HEK293 (cell line): ENCODE measurements at regions not wholly inside any gene's neighbourhood (a gene's known extent, or its start where the extent isn't known, plus 50 kb on each side); places are given as distances from the start of the nearest gene placed in this dataset.

Source experiments
- CTCF ChIP-seq: fragments of 450-650 bp; formaldehyde crosslinking; IDR thresholded peaks from 2 replicates; pipeline ENCODE4 v1.5.1; 2016; ENCODE audit warnings: missing biosample characterization, missing genetic modification characterization
- HIC1 ChIP-seq: fragments of 450-650 bp; formaldehyde crosslinking; IDR thresholded peaks from 2 replicates; pipeline ENCODE4 v1.5.1; 2016; ENCODE audit warnings: missing biosample characterization, missing genetic modification characterization
- MYNN ChIP-seq: fragments of 450-650 bp; formaldehyde crosslinking; IDR thresholded peaks from 2 replicates; pipeline ENCODE4 v1.5.1; 2016; ENCODE audit warnings: missing biosample characterization, missing genetic modification characterization, borderline replicate concordance
- PATZ1 ChIP-seq: fragments of 450-650 bp; formaldehyde crosslinking; IDR thresholded peaks from 2 replicates; pipeline ENCODE4 v1.5.1; 2016; ENCODE audit warnings: missing biosample characterization, missing genetic modification characterization
- PRDM1 ChIP-seq: fragments of 450-650 bp; formaldehyde crosslinking; IDR thresholded peaks from 2 replicates; pipeline ENCODE4; 2016; ENCODE audit warnings: missing biosample characterization, missing genetic modification characterization
- TCF7L2 ChIP-seq: IDR thresholded peaks from 2 replicates; pipeline ENCODE4 v1.6.1; 2011; ENCODE audit warnings: low read depth, mild to moderate bottlenecking, inconsistent platforms, low read length, moderate library complexity, borderline replicate concordance
- TRIM28 ChIP-seq: IDR thresholded peaks from 2 replicates; pipeline ENCODE4 v1.6.1; 2011; ENCODE audit warnings: low read length, control low read depth, borderline replicate concordance
- ZNF133 ChIP-seq: fragments of 450-650 bp; formaldehyde crosslinking; IDR thresholded peaks from 2 replicates; pipeline ENCODE4 v1.5.1; 2016; ENCODE audit warnings: missing biosample characterization, missing genetic modification characterization
- ZNF23 ChIP-seq: fragments of 450-650 bp; formaldehyde crosslinking; IDR thresholded peaks from 2 replicates; pipeline ENCODE4 v1.5.1; 2016; ENCODE audit warnings: missing biosample characterization, missing genetic modification characterization, borderline replicate concordance
- ZNF548 ChIP-seq: fragments of 450-650 bp; formaldehyde crosslinking; IDR thresholded peaks from 2 replicates; pipeline ENCODE4 v1.5.1; 2016; ENCODE audit warnings: missing biosample characterization, missing genetic modification characterization

- no peak for TF ChIP-seq TRIM28
- TF ChIP-seq CTCF (tag by site-specific recombination): no peak
- no peak for TF ChIP-seq PATZ1
- no peak for TF ChIP-seq MYNN (tag by site-specific recombination)
- TF ChIP-seq ZNF548 (tag by site-specific recombination): no peak
- TF ChIP-seq HIC1: no peak
- TF ChIP-seq ZNF133 (tag by site-specific recombination): no peak
- no peak for TF ChIP-seq ZNF23 (tag by site-specific recombination)
- TF ChIP-seq TCF7L2: no peak
- no peak for TF ChIP-seq PRDM1 (tag by site-specific recombination)
Observed at GRCh38 chr15:78708713-78709260, 67.8 kb upstream of the CHRNB4 start.
